OCI-LY1 (cell line): ENCODE measurements at regions not wholly inside any gene's neighbourhood (a gene's known extent, or its start where the extent isn't known, plus 50 kb on each side); places are given as distances from the start of the nearest gene placed in this dataset.

Experiments
- H2AFZ ChIP-seq: fragments of 200-600 bp; sonication (generic), shearing (Covaris generic); 2 replicates; pipeline ENCODE4 v1.6.0; 2014; ENCODE audit warnings: antibody characterized with exemption, mild to moderate bottlenecking, low read length
- H3F3A ChIP-seq: fragments of 200-600 bp; sonication (generic), shearing (Covaris generic); 2 replicates; pipeline ENCODE4 v1.6.0; 2014; ENCODE audit warnings: mild to moderate bottlenecking, antibody characterized with exemption, low read length, moderate library complexity; ENCODE audit not compliant: insufficient read depth
- H3K27ac ChIP-seq: fragments of 200-600 bp; sonication (generic); 2 replicates; pipeline ENCODE4 v1.5.1; 2014; ENCODE audit warnings: low read length, mixed run types, mild to moderate bottlenecking, low read depth; ENCODE audit not compliant: poor library complexity, severe bottlenecking
- H3K27me3 ChIP-seq: fragments of 200-600 bp; sonication (generic); 2 replicates; pipeline ENCODE4 v1.6.0; 2014; ENCODE audit warnings: antibody characterized with exemption, mild to moderate bottlenecking, low read length, moderate library complexity; ENCODE audit not compliant: insufficient read depth
- H3K36me3 ChIP-seq: fragments of 200-600 bp; sonication (generic); 2 replicates; pipeline ENCODE4 v1.6.1; 2014; ENCODE audit warnings: mild to moderate bottlenecking, antibody characterized with exemption, low read length, moderate library complexity, mixed read lengths; ENCODE audit not compliant: insufficient read depth
- H3K4me1 ChIP-seq: fragments of 200-600 bp; sonication (generic); 2 replicates; pipeline ENCODE4 v1.5.1; 2014; ENCODE audit warnings: mild to moderate bottlenecking, low read length, moderate library complexity; ENCODE audit not compliant: insufficient read depth, severe bottlenecking
- H3K4me2 ChIP-seq: fragments of 200-600 bp; sonication (generic), shearing (Covaris generic); 2 replicates; pipeline ENCODE4 v1.6.1; 2014; ENCODE audit warnings: low read length
- H3K4me3 ChIP-seq: fragments of 200-600 bp; sonication (generic); 2 replicates; pipeline ENCODE4 v1.5.1; 2014; ENCODE audit warnings: low read length, low read depth, mild to moderate bottlenecking, mixed read lengths; ENCODE audit not compliant: poor library complexity, severe bottlenecking
- H3K79me2 ChIP-seq: fragments of 200-600 bp; shearing (Covaris generic); 2 replicates; pipeline ENCODE4 v1.6.1; 2016; ENCODE audit warnings: mixed run types, low read length, mixed read lengths; ENCODE audit not compliant: insufficient read depth
- H3K9ac ChIP-seq: fragments of 200-600 bp; sonication (generic), shearing (Covaris generic); 2 replicates; pipeline ENCODE4 v1.6.1; 2014; ENCODE audit warnings: mild to moderate bottlenecking, low read length, mixed read lengths
- H3K9me2 ChIP-seq: fragments of 200-600 bp; sonication (generic), shearing (Covaris generic); 2 replicates; pipeline ENCODE4 v1.6.1; 2014; ENCODE audit warnings: low read depth, mild to moderate bottlenecking, low read length, mixed read lengths
- H3K9me3 ChIP-seq: fragments of 200-600 bp; shearing (Covaris generic); 2 replicates; pipeline ENCODE4 v1.6.1; 2014; ENCODE audit warnings: low read length, mixed read lengths
- H4K20me1 ChIP-seq: fragments of 200-600 bp; sonication (generic), shearing (Covaris generic); 2 replicates; pipeline ENCODE4 v1.6.0; 2016; ENCODE audit warnings: mild to moderate bottlenecking, low read length; ENCODE audit not compliant: insufficient read depth
- EZH2 ChIP-seq: fragments of 200-600 bp; sonication (generic), shearing (Covaris generic); IDR thresholded peaks from 2 replicates; pipeline ENCODE4 v1.8.0; 2017; ENCODE audit warnings: borderline replicate concordance, mixed run types, mild to moderate bottlenecking, antibody characterized with exemption, low read length, moderate library complexity, mixed read lengths
- TF ChIP-seq, protein P1 (sequence below): fragments of 200-600 bp; sonication (generic), shearing (Covaris generic); IDR thresholded peaks from 2 replicates; pipeline ENCODE4 v1.5.1; 2017; ENCODE audit warnings: mild to moderate bottlenecking, antibody characterized with exemption, low read length, moderate library complexity, mixed read lengths

- no peak for TF ChIP-seq EZH2
- TF ChIP-seq, protein P1, sequence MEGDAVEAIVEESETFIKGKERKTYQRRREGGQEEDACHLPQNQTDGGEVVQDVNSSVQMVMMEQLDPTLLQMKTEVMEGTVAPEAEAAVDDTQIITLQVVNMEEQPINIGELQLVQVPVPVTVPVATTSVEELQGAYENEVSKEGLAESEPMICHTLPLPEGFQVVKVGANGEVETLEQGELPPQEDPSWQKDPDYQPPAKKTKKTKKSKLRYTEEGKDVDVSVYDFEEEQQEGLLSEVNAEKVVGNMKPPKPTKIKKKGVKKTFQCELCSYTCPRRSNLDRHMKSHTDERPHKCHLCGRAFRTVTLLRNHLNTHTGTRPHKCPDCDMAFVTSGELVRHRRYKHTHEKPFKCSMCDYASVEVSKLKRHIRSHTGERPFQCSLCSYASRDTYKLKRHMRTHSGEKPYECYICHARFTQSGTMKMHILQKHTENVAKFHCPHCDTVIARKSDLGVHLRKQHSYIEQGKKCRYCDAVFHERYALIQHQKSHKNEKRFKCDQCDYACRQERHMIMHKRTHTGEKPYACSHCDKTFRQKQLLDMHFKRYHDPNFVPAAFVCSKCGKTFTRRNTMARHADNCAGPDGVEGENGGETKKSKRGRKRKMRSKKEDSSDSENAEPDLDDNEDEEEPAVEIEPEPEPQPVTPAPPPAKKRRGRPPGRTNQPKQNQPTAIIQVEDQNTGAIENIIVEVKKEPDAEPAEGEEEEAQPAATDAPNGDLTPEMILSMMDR = no peak
- H3K36me3 ChIP-seq = no peaks in the 10 kb centered on the region
- no peaks in the 10 kb centered on the region for H3K4me1 ChIP-seq
- no peak overlapping the region for H3K4me3 ChIP-seq
- no peaks in the 10 kb centered on the region for H3F3A ChIP-seq
- no peak overlapping the region for H2AFZ ChIP-seq
- no peaks in the 10 kb centered on the region for H3K9me2 ChIP-seq
- no peaks in the 10 kb centered on the region for H4K20me1 ChIP-seq
- no peak overlapping the region for H3K27ac ChIP-seq
- no peak overlapping the region for H3K4me2 ChIP-seq
- no peaks in the 10 kb centered on the region for H3K79me2 ChIP-seq
- H3K9me3 ChIP-seq = no peaks in the 10 kb centered on the region
- H3K27me3 ChIP-seq = no peaks in the 10 kb centered on the region
- H3K9ac ChIP-seq = no peak overlapping the region
These were observed 99.3 kb upstream of the PCDH18 start for GRCh38 chr4:137631605-137632004.

DNA sequence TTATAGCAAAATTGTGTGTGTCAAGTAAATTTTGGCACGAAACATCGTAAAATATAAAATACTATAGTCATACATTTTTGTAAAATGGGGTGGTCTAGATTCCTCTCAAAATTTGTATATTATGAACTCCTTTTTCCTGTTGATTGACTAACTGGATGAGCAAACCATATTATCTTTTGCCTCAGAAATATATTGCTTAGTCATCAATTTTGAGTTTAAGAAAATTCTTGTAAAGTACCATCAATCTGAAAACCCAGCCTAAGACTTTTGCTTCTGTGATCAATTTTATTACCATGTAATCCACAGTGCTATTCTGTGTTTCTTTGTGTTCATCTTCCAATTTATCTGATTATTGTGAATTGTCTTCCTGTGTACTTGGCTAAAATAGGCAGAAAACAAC is 98.0 kb upstream of the PCDH18 start:
- Histone ChIP-seq H2AFZ (no peak overlapping the region), H3K9me3 (no peaks in the 10 kb centered on the region), H3K4me3 (no peak overlapping the region), H3K9me2 (no peaks in the 10 kb centered on the region), H3K4me1 (no peaks in the 10 kb centered on the region), H3K36me3 (no peaks in the 10 kb centered on the region), H3F3A (no peaks in the 10 kb centered on the region), H3K27me3 (no peaks in the 10 kb centered on the region), H3K4me2 (no peak overlapping the region), H3K9ac (no peak overlapping the region), H3K79me2 (no peaks in the 10 kb centered on the region), H3K27ac (no peak overlapping the region), H4K20me1 (no peaks in the 10 kb centered on the region)
- TF ChIP-seq EZH2 = no peak
- TF ChIP-seq, protein P1 = no peak

- H3K4me1 ChIP-seq = no peaks in the 10 kb centered on the region
- H3K9ac ChIP-seq = no peak overlapping the region
- H3K27ac ChIP-seq = no peak overlapping the region
- H3K9me2 ChIP-seq = no peaks in the 10 kb centered on the region
- no peaks in the 10 kb centered on the region for H3K36me3 ChIP-seq
- H3K27me3 ChIP-seq = no peaks in the 10 kb centered on the region
- no peak overlapping the region for H2AFZ ChIP-seq
- H3K4me2 ChIP-seq = no peak overlapping the region
- H4K20me1 ChIP-seq = no peaks in the 10 kb centered on the region
- H3K4me3 ChIP-seq = no peak overlapping the region
- no peak for TF ChIP-seq EZH2
- TF ChIP-seq, protein P1 = no peak
- no peaks in the 10 kb centered on the region for H3F3A ChIP-seq
- no peaks in the 10 kb centered on the region for H3K9me3 ChIP-seq
- H3K79me2 ChIP-seq = no peaks in the 10 kb centered on the region
These were observed 95.6 kb upstream of the PCDH18 start for GRCh38 chr4:137627739-137628460.
